ENCODE measurements at regions not wholly inside any gene's neighbourhood (a gene's known extent, or its start where the extent isn't known, plus 50 kb on each side); places are given as distances from the start of the nearest gene placed in this dataset.

DNA sequence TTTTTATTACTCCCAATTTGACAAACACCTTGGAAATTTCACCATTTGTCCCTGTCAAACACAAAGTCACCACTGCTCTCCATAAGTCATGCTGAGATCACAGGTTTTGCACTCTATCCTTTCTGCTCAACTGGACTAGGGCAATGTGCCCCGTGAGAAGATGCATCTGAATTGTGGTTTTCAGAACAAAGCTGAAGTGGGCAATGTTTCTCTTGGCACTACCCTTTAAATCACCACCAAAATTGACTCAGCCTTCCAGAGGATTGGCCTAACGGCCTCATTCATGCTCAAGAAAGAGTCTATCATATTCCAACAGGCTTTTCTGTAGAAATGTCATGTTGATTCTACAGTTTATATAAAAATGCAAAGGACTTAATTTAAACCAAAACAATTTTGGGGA lies 81.0 kb upstream of the TRIO start:
- 6% methylated on average over 2 of the region's 2 CpGs for WGBS (ENCODE audit: low lambda C conversion rate)

DNA sequence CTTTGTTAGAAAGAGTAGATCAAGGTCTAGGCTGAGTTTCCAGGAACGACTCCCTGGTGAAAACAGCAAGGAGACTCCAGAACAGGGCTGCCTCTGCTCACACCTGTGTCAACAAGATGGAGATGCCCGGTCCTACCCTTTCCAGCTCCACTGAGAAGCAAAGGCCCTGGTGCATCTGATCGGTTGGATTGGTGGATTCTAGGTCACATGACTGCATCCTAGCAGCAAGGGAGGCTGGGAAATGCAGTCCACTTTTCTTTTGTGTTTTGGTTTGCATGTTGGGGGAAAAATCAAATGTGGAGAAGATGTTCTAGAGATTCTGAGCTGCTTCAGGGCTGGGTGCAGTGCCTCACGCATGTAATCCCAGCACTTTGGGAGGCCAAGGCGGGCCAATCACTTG lies 82.0 kb upstream of the TRIO start:
- no peak for TF ChIP-seq ZNF782 (CRISPR knock-in tag; IDR thresholded peaks at IDR 0.05; ENCODE audit: borderline replicate concordance)
- peak; percentile 72 for TF ChIP-seq ZNF143 (CRISPR knock-in tag; IDR thresholded peaks at IDR 0.05)
- no peak for TF ChIP-seq PHF21A (CRISPR knock-in tag; IDR thresholded peaks at IDR 0.05)
- no peak for TF ChIP-seq RORA (CRISPR knock-in tag; IDR thresholded peaks at IDR 0.05)
- no peak for TF ChIP-seq TCF7 (IDR thresholded peaks at IDR 0.05; ENCODE audit: low read depth)
- no peak for TF ChIP-seq RAD21 (CRISPR knock-in tag; IDR thresholded peaks at IDR 0.05)
- no peak for TF ChIP-seq ZBTB8A (CRISPR knock-in tag; IDR thresholded peaks at IDR 0.05; ENCODE audit: borderline replicate concordance, low read depth)
- POLR2A ChIA-PET, result no interaction called here
- no peaks in the 10 kb centered on the region for H3K36me3 ChIP-seq (replicated peaks in 1 of 2; ENCODE audit: control insufficient read depth in 1 of 2, insufficient read depth in 2 of 2, low read length in 2 of 2)
- H3K9ac ChIP-seq (ENCODE audit: insufficient read depth, low read depth, low read length), result no peak overlapping the region
- in situ Hi-C loops (cut with HindIII; ENCODE audit: extremely low pct_ligation_motif_present, low pct_unique_long_range_greater_than_20kb), result no loop called here
- no peak for FAIRE-seq
- ATAC-seq, result no peak
- H3K4me1 ChIP-seq (ENCODE audit: insufficient read depth, low read length), result no peaks in the 10 kb centered on the region
- intact Hi-C loops (cut with micrococcal nuclease; ENCODE audit: unreplicated experiment), result no loop called here
- no peak overlapping the region for H3K4me3 ChIP-seq (replicated peaks in 1 of 3; ENCODE audit: insufficient read depth in 1 of 3, low read depth in 2 of 3, low read length in 3 of 3)
- DNase-seq (ENCODE audit: low spot score), result no peak
- no peak overlapping the region for H2AFZ ChIP-seq (ENCODE audit: low read length)
- no peak overlapping the region for H3K4me2 ChIP-seq (ENCODE audit: low read depth, low read length)
- no peak overlapping the region for H3K27ac ChIP-seq (ENCODE audit: extremely low read length, insufficient read depth, low read length)
- BruUV-seq (replicated peaks), result no TSS peak
- CTCF ChIA-PET (ENCODE audit: low intra/inter-chr PET ratio, low total read pairs), result no interaction called here
- H3K79me2 ChIP-seq (ENCODE audit: insufficient read depth, low read length), result no peaks in the 10 kb centered on the region
- H3K9me3 ChIP-seq (ENCODE audit: low read length), result no peaks in the 10 kb centered on the region
- 29% methylated on average over 3 of the region's 5 CpGs for WGBS (ENCODE audit: low lambda C conversion rate)
- no peaks in the 10 kb centered on the region for H3K27me3 ChIP-seq (ENCODE audit: control insufficient read depth in 1 of 2, insufficient read depth in 2 of 2, low read length in 2 of 2)
- H4K20me1 ChIP-seq (ENCODE audit: insufficient read depth, low read length), result no peaks in the 10 kb centered on the region

More for the DNA sequence above, 81.0 kb upstream of the TRIO start:
- ATAC-seq (no peak), DNase-seq (ENCODE audit: low spot score) (no peak), FAIRE-seq (no peak)
- no peaks in the 10 kb centered on the region for H3K27me3 ChIP-seq (ENCODE audit: control insufficient read depth in 1 of 2, insufficient read depth in 2 of 2, low read length in 2 of 2)
- POLR2A ChIA-PET, result no interaction called here
- H3K4me2 ChIP-seq (ENCODE audit: low read depth, low read length), result no peak overlapping the region
- TF ChIP-seq MED1 (CRISPR knock-in tag; IDR thresholded peaks at IDR 0.05) (no peak), ARID2 (CRISPR knock-in tag; IDR thresholded peaks at IDR 0.05; ENCODE audit: borderline replicate concordance) (no peak), MTF2 (CRISPR knock-in tag; IDR thresholded peaks at IDR 0.05; ENCODE audit: borderline replicate concordance) (no peak)
- TF ChIP-seq, protein P1, sequence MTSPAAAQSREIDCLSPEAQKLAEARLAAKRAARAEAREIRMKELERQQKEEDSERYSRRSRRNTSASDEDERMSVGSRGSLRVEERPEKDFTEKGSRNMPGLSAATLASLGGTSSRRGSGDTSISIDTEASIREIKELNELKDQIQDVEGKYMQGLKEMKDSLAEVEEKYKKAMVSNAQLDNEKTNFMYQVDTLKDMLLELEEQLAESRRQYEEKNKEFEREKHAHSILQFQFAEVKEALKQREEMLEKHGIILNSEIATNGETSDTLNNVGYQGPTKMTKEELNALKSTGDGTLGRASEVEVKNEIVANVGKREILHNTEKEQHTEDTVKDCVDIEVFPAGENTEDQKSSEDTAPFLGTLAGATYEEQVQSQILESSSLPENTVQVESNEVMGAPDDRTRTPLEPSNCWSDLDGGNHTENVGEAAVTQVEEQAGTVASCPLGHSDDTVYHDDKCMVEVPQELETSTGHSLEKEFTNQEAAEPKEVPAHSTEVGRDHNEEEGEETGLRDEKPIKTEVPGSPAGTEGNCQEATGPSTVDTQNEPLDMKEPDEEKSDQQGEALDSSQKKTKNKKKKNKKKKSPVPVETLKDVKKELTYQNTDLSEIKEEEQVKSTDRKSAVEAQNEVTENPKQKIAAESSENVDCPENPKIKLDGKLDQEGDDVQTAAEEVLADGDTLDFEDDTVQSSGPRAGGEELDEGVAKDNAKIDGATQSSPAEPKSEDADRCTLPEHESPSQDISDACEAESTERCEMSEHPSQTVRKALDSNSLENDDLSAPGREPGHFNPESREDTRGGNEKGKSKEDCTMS (CRISPR knock-in tag; conservative IDR thresholded peaks at IDR 0.05), result no peak
- no peak overlapping the region for H2AFZ ChIP-seq (ENCODE audit: low read length)
- H3K36me3 ChIP-seq (replicated peaks in 1 of 2; ENCODE audit: control insufficient read depth in 1 of 2, insufficient read depth in 2 of 2, low read length in 2 of 2), result no peaks in the 10 kb centered on the region
- BruUV-seq (replicated peaks), result no TSS peak
- in situ Hi-C loops (cut with HindIII; ENCODE audit: extremely low pct_ligation_motif_present, low pct_unique_long_range_greater_than_20kb) (no loop called here), intact Hi-C loops (cut with micrococcal nuclease; ENCODE audit: unreplicated experiment) (no loop called here)
- CTCF ChIA-PET (ENCODE audit: low intra/inter-chr PET ratio, low total read pairs), result no interaction called here
- H3K4me1 ChIP-seq (ENCODE audit: insufficient read depth, low read length), result no peaks in the 10 kb centered on the region
- no peak overlapping the region for H3K4me3 ChIP-seq (replicated peaks in 1 of 3; ENCODE audit: insufficient read depth in 1 of 3, low read depth in 2 of 3, low read length in 3 of 3)
- H4K20me1 ChIP-seq (ENCODE audit: insufficient read depth, low read length), result no peaks in the 10 kb centered on the region
- H3K79me2 ChIP-seq (ENCODE audit: insufficient read depth, low read length), result no peaks in the 10 kb centered on the region
- no peak overlapping the region for H3K9ac ChIP-seq (ENCODE audit: insufficient read depth, low read depth, low read length)
- no peak overlapping the region for H3K27ac ChIP-seq (ENCODE audit: extremely low read length, insufficient read depth, low read length)
- no peaks in the 10 kb centered on the region for H3K9me3 ChIP-seq (ENCODE audit: low read length)

All from HepG2 (cell line).